Esophagus squamous epithelium (tissue), 4 donors: ENCODE measurements at regions not wholly inside any gene's neighbourhood (a gene's known extent, or its start where the extent isn't known, plus 50 kb on each side); places are given as distances from the start of the nearest gene placed in this dataset.

ENCODE experiments used
- CTCF ChIP-seq, 6 experiments: fragments of 450-650 bp in 4 of 6; fragments of 200-600 bp in 2 of 6; sonication (generic) in 2 of 6; IDR thresholded peaks; one replicate each; pipeline ENCODE4 v1.5.1; 2016 to 2019; ENCODE audit warnings: antibody characterized with exemption in 6 of 6, mild to moderate bottlenecking in 4 of 6, moderate library complexity in 4 of 6
- POLR2A ChIP-seq, 4 donors: fragments of 450-650 bp; IDR thresholded peaks; one replicate each; pipeline ENCODE4 v1.6.1; 2017; ENCODE audit warnings: antibody characterized with exemption in 4 of 4, mild to moderate bottlenecking in 4 of 4, moderate library complexity in 3 of 4

- TF ChIP-seq CTCF (IDR thresholded peaks at IDR 0.05) (no peak), POLR2A (IDR thresholded peaks at IDR 0.05) (no peak)
Observed at GRCh38 chr13:106407338-106407737, 128.1 kb downstream of the EFNB2 start.
